Head of caudate nucleus (tissue), 42 donors: ENCODE measurements at regions not wholly inside any gene's neighbourhood (a gene's known extent, or its start where the extent isn't known, plus 50 kb on each side); places are given as distances from the start of the nearest gene placed in this dataset.

Experiments
- DNase-seq, 42 donors: peaks; one replicate each; pipeline versions ENCODE4 v3.0.0 to v3.0.0-alpha.2; 2020 to 2021; ENCODE audit warnings: mixed read lengths in 7 of 42
- intact Hi-C: fragments of 100-400 bp; cut with DNase I; formaldehyde crosslinking; loops from one replicate; pipeline ENCODE4 v1.15.0; 2022

DNA sequence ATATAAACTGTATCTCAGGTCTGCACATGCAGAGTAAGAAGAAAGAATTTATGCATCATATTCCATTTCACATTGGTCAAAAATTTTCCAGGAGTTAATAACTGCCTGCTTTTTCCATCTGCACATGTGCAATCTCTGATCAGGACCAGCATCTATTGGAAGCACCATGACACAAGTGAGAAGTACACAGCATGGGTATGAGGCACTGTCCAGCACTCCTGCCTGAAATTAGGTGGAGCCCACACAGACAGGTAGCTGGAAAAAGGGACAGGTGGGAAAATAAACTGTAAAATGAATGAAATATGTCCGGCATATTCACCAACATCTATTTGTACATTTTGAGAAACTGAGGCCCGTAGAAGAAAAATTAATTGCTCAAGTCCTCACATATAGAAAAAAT is 609.2 kb upstream of the NXPH2 start:
- intact Hi-C loops: no loop called here

DNA sequence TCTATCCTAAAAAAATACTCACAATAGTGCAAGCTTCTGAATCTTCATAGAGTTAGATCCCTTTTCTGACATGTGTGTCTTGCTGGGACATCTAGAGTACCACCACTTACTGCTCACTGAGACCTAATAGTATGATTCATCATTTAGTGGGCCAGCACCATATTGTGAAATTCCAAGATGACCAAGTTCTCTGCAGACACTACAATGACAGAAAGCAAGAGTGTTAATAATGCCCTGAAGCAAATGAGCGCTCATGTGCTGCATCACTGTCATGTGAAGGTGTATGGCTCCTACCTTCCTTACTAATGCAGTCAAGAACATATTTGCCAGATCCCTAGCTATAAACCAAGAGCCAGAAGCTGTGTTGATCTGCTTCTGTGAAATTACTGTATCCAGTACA is 606.2 kb upstream of the NXPH2 start:
- intact Hi-C loops: no loop called here
- DNase-seq: no peak

More for the DNA sequence above, 609.2 kb upstream of the NXPH2 start:
- no peak for DNase-seq

DNA sequence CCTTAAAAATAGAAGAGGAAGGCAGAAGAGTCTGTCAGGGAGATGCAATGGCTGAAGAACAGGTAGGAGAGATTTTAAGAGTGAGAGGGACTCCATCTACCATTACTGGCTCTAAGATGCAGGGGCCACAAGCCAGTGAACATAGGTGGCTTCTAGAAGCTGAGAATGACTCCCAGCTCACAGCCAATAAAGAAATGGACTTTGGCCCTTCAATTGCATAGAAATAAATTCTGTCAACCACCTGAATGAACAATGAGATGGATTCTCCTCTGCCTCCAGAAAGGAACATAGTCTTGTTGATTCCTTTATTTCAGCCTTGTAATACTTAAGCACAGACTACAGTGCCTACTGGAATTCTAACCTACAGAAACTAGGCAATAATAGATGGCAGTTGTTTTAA is 603.3 kb upstream of the NXPH2 start:
- intact Hi-C loops: no loop called here
- DNase-seq: no peak

DNA sequence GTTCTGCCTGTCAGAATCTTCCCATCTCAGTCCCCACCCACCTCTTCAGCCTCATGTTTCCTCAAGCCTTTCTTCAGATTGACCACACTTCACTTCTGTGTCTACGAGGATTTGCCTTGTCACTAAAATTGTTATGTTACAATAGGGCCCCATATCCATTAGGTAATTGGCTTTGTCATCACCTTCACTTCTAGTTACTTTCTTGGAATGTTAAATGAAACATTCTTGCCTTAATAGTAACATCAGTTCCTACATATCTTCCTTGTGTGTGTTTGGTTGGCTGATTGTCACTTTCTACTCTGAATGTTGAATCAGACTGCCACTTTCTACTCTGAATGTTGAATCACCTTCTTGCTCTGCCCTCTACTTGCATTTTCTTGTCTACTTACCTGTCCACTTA is 599.9 kb upstream of the NXPH2 start:
- intact Hi-C loops: no loop called here
- no peak for DNase-seq

DNA sequence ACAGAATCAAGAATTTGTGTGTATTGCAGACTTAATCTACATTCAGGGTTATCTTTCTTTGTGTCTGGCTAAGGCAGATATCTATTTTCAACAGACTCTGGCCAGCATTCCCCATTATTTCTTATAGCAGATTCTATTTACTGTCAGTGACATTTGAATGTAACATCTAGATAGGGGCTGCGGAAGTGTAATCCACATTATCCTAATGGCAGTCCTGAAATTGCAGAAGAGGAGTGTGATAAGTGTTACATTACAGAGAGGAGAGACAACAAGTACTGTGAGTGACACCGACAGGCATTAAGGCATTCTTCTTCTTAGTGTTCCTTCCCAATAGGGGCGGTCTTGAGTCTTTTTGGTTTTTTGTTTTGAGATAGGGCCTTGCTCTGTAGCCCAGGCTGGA is 598.2 kb upstream of the NXPH2 start:
- DNase-seq: no peak
- intact Hi-C loops: no loop called here

DNA sequence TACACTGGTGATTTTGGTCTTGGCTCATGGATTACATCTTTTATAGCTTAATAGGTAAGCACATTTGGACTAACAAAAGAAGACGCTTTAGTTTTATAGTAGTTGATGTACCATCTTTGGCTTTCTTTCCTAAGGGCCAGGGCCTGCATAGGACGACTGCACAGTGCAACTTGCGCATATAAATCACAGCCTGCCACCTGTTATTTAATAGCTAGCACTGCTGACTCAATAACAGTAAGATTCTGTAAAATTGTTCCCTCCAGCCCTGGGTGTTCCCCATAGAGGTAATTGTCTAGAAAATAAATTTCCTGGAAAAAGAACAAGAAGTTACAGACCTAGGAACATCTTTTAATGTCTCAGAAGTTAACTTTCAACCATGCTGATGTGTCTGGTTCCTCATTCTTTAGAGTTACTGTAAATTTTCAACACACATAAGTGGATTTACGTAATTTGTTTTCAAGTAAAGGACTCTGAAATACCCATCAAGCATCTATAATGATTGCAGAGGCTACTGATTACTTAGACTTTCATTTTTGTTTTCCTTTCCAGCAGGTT is 594.2 kb upstream of the NXPH2 start:
- intact Hi-C loops: no loop called here
- DNase-seq: no peak

DNA sequence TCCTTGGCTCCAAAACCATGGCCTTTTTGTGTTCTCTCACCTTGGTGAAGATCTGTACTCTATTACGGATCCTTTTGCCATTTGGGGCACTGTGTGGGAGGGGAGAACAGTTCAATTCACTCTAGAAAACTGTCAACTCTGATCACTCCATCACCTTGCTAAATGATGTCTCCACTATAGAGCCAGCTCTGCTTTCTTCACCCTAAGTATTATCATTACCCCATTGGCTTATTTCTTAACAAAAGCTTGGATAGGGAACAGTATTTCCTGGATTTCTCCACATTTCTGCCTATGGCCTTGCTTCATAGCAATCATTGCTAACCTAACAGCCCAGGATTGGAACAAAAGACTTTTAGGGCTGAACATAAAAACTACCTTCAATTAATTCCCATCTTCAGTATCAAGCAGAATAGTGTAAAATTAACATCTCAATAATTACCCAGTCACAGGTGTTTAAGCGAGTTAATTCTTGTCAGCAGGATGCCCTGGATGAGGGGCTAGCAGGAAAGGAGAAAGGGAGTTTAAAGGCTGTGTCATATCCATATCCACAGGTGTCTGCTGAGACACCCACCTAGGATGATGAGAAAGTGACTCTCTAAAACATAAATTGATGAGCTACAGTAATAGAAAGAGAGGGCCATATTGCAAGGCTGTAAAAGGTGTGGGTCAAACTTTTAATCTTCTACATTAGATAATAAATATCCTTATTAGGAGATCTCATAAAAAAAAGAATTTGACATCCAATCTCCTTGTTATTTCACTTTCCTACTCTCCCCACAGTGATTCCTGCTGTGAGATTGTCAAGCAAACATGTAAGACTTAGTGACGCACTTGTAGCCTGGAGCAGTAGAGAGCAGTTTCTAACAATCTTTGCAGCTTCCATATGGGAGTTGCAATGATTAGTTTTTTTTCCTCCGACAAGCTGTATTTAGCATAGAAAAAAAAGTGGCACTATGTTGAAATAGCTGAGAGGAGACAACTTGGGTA is 589.5 kb upstream of the NXPH2 start:
- no peak for DNase-seq
- intact Hi-C loops: no loop called here

DNA sequence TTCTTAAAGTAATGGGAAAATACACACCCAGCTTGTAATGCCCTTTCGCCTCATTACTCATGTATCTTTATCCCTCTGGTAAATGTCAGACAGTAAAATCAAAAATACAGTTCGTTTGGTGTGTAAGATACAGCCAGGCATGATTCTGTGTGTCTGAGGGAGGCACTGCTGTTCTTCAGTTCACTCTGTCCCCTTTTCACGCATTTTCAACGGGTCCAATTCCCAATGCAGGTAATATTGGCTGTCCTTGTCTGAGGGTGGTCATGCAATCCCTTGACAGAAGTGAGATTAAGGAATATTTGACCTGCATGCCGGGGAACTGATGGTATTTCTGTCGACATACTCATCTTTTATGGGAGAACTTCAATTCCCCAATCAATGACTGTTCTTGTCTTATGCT is 587.2 kb upstream of the NXPH2 start:
- DNase-seq: no peak
- intact Hi-C loops: no loop called here

DNA sequence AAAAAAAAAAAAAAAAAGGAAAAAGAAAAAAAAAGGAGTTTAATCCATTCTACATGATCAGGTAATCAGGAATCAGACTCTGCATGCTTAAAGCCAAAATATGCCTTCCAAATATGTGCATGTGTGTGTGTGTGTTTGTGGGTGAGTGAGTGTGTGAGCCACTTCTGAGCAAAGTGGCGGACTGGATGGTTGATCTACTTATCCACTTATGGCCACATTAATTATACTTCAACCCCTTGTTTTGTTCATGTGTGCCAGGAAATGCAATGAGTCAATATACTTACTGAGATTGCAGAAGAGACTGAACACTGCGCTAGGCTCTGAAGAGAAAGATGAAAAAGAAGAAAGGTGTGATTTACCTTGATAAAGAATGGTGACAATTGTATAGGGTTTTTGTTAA is 586.5 kb upstream of the NXPH2 start:
- intact Hi-C loops: no loop called here
- DNase-seq: no peak

DNA sequence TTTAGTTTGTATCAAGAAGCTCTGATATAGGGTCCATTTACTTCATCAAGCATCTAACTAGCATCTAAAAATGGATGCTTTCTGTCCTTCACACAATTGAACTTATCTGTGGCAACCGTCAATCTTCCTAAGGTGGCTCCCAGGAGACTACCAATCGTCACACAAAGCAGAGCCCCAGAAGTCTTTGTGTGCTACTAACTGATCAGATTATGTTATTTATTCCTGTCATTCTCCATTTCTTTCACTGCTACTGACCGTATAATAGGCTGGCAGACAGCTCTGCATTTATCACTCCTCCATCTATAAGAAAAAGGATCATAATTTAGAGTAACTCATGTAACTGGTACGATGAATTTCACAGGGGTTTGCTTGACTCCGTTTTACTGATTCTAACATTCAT is 585.0 kb upstream of the NXPH2 start:
- DNase-seq: no peak
- intact Hi-C loops: no loop called here

DNA sequence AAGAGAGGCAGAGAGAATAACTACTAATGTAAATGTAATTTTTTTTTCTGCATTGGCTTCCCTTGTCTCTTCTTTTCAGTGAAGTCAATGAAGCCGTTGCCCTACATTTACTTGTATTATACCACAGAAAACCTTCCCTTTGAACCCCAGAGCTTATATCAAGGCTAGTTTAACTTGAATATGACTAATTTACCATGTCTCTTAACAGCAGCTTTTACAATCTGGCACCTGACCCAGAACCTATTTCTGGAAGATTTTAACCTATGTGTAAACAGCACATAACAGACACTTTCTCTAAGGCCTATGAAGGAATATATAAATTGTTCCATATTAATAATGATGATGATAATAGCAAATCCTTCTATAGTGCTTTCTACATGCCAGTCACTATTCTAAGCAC is 580.5 kb upstream of the NXPH2 start:
- intact Hi-C loops: no loop called here
- no peak for DNase-seq

DNA sequence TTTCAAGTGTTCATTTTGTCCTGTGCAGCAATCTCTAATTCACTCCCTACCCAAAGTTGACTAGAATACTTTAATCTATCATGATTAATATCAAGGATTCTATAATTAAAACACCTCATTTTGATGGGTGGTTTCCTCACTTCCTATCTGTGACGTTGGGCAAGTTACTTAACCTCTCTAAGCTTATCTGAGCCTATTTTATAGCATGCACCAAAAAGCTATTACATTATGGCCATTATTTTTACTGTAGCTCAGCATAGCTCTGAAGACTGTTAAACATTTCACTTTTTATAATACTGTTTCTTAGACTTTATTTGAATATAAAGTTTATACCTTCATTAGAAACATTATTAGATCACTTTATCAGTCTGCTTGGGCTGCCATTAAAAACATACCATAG is 579.6 kb upstream of the NXPH2 start:
- intact Hi-C loops: no loop called here
- no peak for DNase-seq

DNA sequence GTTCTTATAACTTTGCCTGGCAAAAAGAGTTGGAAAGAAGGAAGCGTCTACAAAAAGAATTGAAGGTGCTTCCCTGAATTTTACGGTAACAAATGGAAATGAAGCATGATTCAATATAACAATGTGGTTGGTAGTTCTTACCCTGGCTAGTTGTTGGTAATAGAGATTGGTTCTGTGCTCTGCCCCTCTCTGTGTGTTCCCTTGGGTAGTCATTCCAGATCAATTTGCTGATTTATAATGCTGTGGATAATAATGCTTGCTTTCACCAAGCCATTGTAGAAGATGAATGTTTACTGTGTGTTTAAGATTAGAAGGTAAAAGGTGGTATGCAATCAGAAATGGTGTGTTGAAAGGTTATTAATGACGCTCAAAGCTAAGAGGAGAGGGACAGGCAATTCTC is 577.8 kb upstream of the NXPH2 start:
- intact Hi-C loops: no loop called here
- no peak for DNase-seq

DNA sequence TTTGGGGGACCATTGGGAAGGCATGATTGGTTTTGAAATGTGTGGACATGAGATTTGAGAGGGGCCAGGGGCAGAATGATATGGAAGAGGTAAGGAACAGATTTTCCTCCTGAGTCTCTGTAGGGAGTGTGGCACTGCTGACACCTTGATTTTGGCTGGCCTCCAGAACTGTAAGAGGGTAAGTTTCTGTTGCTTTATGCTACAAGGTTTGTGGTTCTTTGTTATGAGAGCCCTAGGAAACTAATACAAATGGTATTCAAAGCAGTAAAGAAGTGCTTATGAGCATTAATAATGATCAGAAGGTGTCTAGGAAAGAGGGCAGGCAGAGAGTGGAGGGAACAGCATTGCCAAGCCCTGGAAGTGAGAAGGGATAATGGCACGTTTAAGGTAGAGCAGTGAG is 574.3 kb upstream of the NXPH2 start:
- no peak for DNase-seq
- intact Hi-C loops: no loop called here

DNA sequence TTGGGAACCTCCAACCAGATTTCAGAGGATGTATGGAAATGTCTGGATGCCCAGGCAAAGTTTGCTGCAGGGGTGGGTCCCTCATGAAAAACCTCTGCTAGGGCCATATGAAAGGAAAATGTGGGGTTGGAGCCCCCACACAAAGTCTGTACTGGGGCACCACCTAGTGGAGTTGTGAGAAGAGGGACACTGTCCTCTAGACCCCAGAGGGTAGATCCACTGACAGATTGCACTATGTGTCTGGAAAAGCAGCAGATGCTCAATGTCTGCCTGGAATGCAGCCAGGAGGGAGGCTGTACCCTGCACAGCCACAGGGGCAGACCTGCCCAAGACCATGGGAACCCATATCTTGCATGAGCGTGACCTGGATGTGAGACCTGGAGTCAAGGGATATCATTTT is 573.7 kb upstream of the NXPH2 start:
- no peak for DNase-seq
- intact Hi-C loops: no loop called here

DNA sequence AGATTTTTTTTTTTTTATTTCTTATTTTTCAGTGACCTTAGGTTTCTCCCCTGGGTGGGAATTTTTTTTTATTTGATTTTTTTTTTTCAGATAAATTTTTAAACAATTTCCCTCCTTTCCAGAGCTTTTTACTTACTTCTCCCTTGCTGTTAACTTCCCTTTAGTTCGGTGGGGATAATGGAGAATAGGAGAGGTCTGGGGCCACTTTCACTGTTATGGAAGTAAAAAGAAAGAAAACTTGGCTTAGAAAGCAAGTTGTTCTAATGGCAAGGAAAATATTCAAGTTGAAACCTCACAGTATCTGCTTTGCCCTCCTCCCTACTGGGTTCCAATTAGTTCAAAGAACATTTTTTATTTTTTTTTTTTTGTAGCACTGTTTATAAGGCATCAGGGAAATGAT is 537.1 kb upstream of the NXPH2 start:
- intact Hi-C loops: no loop called here
- no peak for DNase-seq

DNA sequence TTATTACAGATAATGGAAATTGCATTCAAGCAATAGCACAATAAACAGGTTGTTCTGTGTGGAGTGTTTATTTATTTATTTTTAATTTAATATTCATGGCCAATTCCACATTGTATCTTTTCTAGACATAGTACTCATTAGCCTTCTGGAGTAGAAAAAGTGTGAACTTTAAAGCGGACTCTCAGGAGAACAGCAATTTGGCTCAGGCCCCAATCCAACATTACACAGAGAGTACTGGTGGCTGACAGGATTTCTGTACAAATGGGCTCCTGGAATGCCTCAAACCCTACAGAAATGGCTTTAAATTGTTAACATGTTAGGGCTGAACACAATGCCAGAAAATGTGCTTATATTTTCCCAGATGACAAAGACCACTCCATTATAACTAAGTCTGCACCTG is 533.9 kb upstream of the NXPH2 start:
- intact Hi-C loops: no loop called here
- no peak for DNase-seq

DNA sequence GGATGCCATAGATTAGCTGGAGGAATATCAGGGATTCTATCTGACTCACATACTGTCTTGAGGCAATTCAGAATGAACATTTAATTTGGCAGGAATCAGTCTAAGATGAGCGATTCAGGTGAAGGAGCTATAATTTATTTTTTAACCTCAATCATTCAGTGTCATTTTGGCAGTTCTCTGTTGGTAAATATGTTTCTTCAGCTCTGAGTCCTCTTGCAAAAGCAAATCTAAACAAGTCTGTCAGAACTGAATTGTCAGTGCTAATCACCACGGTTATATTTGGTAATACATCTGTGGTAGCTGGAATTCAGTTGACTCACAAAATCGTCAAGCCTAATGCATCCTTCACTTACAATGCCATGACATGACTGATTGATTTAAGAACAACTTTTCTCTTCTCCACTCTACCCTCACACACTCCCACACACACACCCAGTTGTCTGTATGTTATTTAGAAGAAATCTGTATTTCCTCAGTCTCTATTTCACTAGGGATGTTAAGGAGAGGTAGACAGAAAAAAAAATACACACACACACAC is 516.6 kb upstream of the NXPH2 start:
- peak in 7 of 42 donors; percentile 3 to 50 (median 22) for DNase-seq
- intact Hi-C loops: no loop called here

DNA sequence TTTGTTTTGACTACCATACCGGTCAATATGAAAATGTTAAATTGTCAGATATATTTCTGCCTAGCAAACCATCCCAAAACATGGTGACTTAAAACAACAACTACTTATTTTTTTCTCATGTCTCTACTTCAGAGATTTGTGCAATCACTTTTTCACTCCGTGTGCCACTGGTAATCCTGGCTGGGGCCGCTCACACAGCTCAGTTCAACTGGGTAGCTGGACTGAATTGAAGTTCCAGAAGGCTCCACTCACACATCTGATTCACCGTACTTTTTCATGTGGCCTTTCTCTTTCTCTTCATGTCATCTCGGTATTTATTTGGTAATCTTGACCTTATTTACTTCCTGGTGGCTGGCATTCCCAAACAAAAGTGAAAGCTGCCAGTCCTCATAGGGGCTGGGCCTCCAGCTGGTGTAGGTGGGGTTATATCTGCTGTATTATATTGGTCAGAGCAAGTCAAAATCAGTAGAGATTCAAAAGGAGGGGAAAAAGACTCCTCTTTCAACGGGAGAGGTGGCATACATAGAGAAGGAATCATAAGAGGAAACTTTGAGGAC is 513.9 kb upstream of the NXPH2 start:
- no peak for DNase-seq
- intact Hi-C loops: no loop called here

DNA sequence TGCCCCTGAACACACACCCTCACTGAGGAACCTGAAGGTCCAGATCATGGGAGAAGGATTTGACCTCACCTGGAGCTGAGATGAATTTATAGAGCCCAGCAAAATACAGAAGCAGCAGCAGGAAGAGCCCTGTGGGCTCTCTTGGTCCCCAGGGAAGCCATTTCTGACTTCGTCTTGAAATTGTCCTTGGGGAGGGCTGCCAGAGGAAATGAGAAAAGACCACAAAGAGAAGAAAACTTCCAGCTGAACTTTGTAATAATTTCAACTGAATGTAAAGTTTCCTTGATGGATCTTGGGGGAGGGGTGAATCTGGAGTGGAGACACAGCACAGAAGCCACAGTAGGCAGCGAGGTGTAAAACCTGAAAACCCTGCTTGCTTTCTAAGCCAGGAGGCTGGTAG is 500.9 kb upstream of the NXPH2 start:
- intact Hi-C loops: no loop called here
- no peak for DNase-seq
